NCI-H446 treated with DMSO at 0.1 percent for 48 hours (cell line): ENCODE measurements at regions not wholly inside any gene's neighbourhood (a gene's known extent, or its start where the extent isn't known, plus 50 kb on each side); places are given as distances from the start of the nearest gene placed in this dataset.
A peak's percentile ranks its signal among the peaks of the same experiment; 100 is the strongest.

Experiments used
- DNase-seq: peaks from one replicate; lab custom pipeline; 2025; lab: John Stamatoyannopoulos, UW

GRCh38 chr1:234554218-234554697 lies 55.7 kb downstream of the IRF2BP2 start:
- DNase-seq = no peak

- DNase-seq = no peak
Measured at GRCh38 chr1:234553240-234554188, 56.5 kb downstream of the IRF2BP2 start.

GRCh38 chr1:234551032-234551378 lies 59.0 kb downstream of the IRF2BP2 start:
- no peak for DNase-seq

GRCh38 chr1:234550341-234551031 lies 59.5 kb downstream of the IRF2BP2 start:
- DNase-seq = no peak

- DNase-seq = no peak
Measured at GRCh38 chr1:234549447-234550021, 60.4 kb downstream of the IRF2BP2 start.

GRCh38 chr1:234546890-234547788 lies 62.8 kb downstream of the IRF2BP2 start:
- DNase-seq = no peak

GRCh38 chr1:234546387-234546704 lies 63.6 kb downstream of the IRF2BP2 start:
- DNase-seq = no peak

- DNase-seq = no peak
Measured at GRCh38 chr1:234545517-234546386, 64.2 kb downstream of the IRF2BP2 start.

- DNase-seq = peak; percentile 82
Measured at GRCh38 chr1:234544087-234544579, 65.2 kb upstream of the TARBP1 start.

- DNase-seq = no peak
Measured at GRCh38 chr1:234543442-234544086, 64.6 kb upstream of the TARBP1 start.

- DNase-seq = no peak
Measured at GRCh38 chr1:234542211-234542850, 63.4 kb upstream of the TARBP1 start.

- DNase-seq = no peak
Measured at GRCh38 chr1:234541286-234541975, 62.5 kb upstream of the TARBP1 start.

- DNase-seq = no peak
Measured at GRCh38 chr1:234540404-234540762, 61.4 kb upstream of the TARBP1 start.

GRCh38 chr1:234539666-234540403 lies 60.9 kb upstream of the TARBP1 start:
- DNase-seq = no peak

GRCh38 chr1:234538930-234539649 lies 60.1 kb upstream of the TARBP1 start:
- DNase-seq = no peak

- no peak for DNase-seq
Measured at GRCh38 chr1:234538062-234538731, 59.2 kb upstream of the TARBP1 start.

GRCh38 chr1:234537236-234537635 lies 58.3 kb upstream of the TARBP1 start:
- DNase-seq = no peak
